ENCODE measurements at regions not wholly inside any gene's neighbourhood (a gene's known extent, or its start where the extent isn't known, plus 50 kb on each side); places are given as distances from the start of the nearest gene placed in this dataset.

DNA sequence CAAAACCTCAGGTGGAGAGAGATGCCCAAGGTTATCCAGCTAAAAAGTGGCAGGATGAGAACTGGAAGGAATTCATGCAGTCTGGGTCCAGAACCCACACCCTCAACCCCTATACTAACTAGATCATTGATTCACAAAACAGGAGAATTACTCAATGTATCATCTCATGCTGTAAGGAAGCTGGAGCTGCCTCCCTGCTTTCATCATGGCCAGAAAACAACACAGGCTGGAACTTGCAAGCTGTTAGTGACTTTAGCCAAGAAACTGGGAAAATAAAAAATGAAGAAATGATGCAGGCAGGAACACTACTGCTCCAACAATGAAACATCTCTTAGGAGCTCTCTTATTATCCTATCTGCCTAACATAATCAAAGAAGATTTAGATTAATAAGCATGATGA lies 619.8 kb upstream of the CELF2 start:
- H3K9me3 Mint-ChIP-seq (ENCODE audit: unreplicated experiment) = no peaks in the 10 kb centered on the region
- no peak overlapping the region for H2AFZ ChIP-seq (ENCODE audit: low read depth, low read length)
- H3K4me3 Mint-ChIP-seq (ENCODE audit: unreplicated experiment) = no peak overlapping the region
- H3K4me2 ChIP-seq (ENCODE audit: low read length) = no peak overlapping the region
- no peaks in the 10 kb centered on the region for H3K4me1 ChIP-seq (ENCODE audit: insufficient read depth, low read length)
- H3K4me1 Mint-ChIP-seq (ENCODE audit: low read depth, unreplicated experiment) = peaks cover 2% of the 10 kb centered on the region
- H4K20me1 ChIP-seq (ENCODE audit: insufficient read depth, low read length) = no peaks in the 10 kb centered on the region
- no peaks in the 10 kb centered on the region for H3K27me3 Mint-ChIP-seq (ENCODE audit: low read depth, unreplicated experiment)
- H3K9me3 ChIP-seq (ENCODE audit: insufficient read depth, low read depth, low read length) = no peaks in the 10 kb centered on the region
- no peaks in the 10 kb centered on the region for H3K36me3 Mint-ChIP-seq (ENCODE audit: low read depth, unreplicated experiment)
- FAIRE-seq (no peak), DNase-seq (ENCODE audit: low read depth) (no peak)
- no peak overlapping the region for H3K4me3 ChIP-seq (ENCODE audit: insufficient read depth, low read depth, low read length)
- H3K79me2 ChIP-seq (ENCODE audit: insufficient read depth, low read length) = no peaks in the 10 kb centered on the region
- H3K9ac ChIP-seq (ENCODE audit: low read length) = no peak overlapping the region
- H3K27ac Mint-ChIP-seq (ENCODE audit: unreplicated experiment) = no peak overlapping the region
- H3K27ac ChIP-seq (ENCODE audit: low read depth, low read length) = no peak overlapping the region
- TF ChIP-seq, protein P1, sequence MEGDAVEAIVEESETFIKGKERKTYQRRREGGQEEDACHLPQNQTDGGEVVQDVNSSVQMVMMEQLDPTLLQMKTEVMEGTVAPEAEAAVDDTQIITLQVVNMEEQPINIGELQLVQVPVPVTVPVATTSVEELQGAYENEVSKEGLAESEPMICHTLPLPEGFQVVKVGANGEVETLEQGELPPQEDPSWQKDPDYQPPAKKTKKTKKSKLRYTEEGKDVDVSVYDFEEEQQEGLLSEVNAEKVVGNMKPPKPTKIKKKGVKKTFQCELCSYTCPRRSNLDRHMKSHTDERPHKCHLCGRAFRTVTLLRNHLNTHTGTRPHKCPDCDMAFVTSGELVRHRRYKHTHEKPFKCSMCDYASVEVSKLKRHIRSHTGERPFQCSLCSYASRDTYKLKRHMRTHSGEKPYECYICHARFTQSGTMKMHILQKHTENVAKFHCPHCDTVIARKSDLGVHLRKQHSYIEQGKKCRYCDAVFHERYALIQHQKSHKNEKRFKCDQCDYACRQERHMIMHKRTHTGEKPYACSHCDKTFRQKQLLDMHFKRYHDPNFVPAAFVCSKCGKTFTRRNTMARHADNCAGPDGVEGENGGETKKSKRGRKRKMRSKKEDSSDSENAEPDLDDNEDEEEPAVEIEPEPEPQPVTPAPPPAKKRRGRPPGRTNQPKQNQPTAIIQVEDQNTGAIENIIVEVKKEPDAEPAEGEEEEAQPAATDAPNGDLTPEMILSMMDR (IDR thresholded peaks at IDR 0.05; ENCODE audit: insufficient read depth, low read depth, low read length) = no peak
- no peak for TF ChIP-seq EZH2 (IDR thresholded peaks at IDR 0.05; ENCODE audit: insufficient read depth, low read length)
- no peaks in the 10 kb centered on the region for H3K36me3 ChIP-seq (ENCODE audit: insufficient read depth, low read length)
- no peaks in the 10 kb centered on the region for H3K27me3 ChIP-seq (ENCODE audit: insufficient read depth, low read length)

DNA sequence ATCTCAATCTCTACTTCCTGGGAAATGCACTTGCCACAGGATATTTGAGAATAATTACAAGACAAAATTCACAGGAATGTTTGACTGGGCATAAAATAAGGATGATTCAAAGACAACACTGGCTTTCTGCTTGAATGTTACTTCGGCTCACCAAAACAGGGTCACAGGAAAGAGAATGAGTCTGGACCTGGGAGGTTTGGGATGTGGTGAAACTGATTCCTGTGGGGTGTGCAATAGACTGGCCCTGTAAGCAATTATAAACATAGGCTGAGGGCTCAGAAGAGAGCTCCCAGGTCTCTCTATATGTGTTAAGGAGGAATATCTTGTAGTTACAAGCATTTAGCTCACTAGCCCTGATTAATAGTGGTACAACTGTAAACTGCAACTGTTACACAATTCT lies 613.9 kb upstream of the CELF2 start:
- Histone ChIP-seq H3K27me3 (ENCODE audit: insufficient read depth, low read length) (no peaks in the 10 kb centered on the region), H3K27ac (ENCODE audit: low read depth, low read length) (no peak overlapping the region), H3K4me1 (ENCODE audit: insufficient read depth, low read length) (no peaks in the 10 kb centered on the region), H3K9ac (ENCODE audit: low read length) (no peak overlapping the region), H3K4me3 (ENCODE audit: insufficient read depth, low read depth, low read length) (no peak overlapping the region), H2AFZ (ENCODE audit: low read depth, low read length) (no peak overlapping the region), H3K79me2 (ENCODE audit: insufficient read depth, low read length) (no peaks in the 10 kb centered on the region), H3K4me2 (ENCODE audit: low read length) (no peak overlapping the region), H4K20me1 (ENCODE audit: insufficient read depth, low read length) (no peaks in the 10 kb centered on the region), H3K9me3 (ENCODE audit: insufficient read depth, low read depth, low read length) (no peaks in the 10 kb centered on the region), H3K36me3 (ENCODE audit: insufficient read depth, low read length) (no peaks in the 10 kb centered on the region)
- no peak for TF ChIP-seq EZH2 (IDR thresholded peaks at IDR 0.05; ENCODE audit: insufficient read depth, low read length)
- TF ChIP-seq, protein P1 (IDR thresholded peaks at IDR 0.05; ENCODE audit: insufficient read depth, low read depth, low read length) = no peak
- no peaks in the 10 kb centered on the region for H3K4me1 Mint-ChIP-seq (ENCODE audit: low read depth, unreplicated experiment)
- no peak for FAIRE-seq
- no peaks in the 10 kb centered on the region for H3K9me3 Mint-ChIP-seq (ENCODE audit: unreplicated experiment)
- no peak overlapping the region for H3K4me3 Mint-ChIP-seq (ENCODE audit: unreplicated experiment)
- H3K27me3 Mint-ChIP-seq (ENCODE audit: low read depth, unreplicated experiment) = peaks cover 4% of the 10 kb centered on the region
- DNase-seq (ENCODE audit: low read depth) = no peak
- no peaks in the 10 kb centered on the region for H3K36me3 Mint-ChIP-seq (ENCODE audit: low read depth, unreplicated experiment)
- H3K27ac Mint-ChIP-seq (ENCODE audit: unreplicated experiment) = no peak overlapping the region

DNA sequence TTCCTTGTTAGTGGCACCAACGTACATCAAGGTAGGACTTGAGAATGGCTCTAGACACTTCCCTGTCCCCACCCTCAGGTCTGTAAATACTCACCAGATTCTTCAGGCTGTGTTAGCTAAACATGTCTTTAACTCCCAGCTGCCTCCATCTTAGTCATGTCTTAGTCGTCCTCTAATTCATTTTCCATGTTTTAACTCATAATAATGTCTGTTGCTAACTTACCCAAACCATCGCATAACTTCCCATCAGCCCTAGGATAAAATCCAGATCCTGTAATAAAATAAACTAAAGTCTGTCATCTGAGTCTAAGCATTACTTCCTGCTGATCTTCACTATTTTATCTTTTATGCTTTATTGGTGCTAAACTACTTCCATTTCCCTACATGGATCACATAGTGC lies 600.0 kb upstream of the CELF2 start:
- DNase-seq (ENCODE audit: low read depth) = no peak
- H3K9me3 Mint-ChIP-seq (ENCODE audit: unreplicated experiment) = no peaks in the 10 kb centered on the region
- H3K4me3 ChIP-seq (ENCODE audit: insufficient read depth, low read depth, low read length) = no peak overlapping the region
- no peaks in the 10 kb centered on the region for H3K9me3 ChIP-seq (ENCODE audit: insufficient read depth, low read depth, low read length)
- no peak overlapping the region for H3K9ac ChIP-seq (ENCODE audit: low read length)
- no peak for FAIRE-seq
- no peaks in the 10 kb centered on the region for H3K27me3 Mint-ChIP-seq (ENCODE audit: low read depth, unreplicated experiment)
- no peak overlapping the region for H3K4me2 ChIP-seq (ENCODE audit: low read length)
- H3K36me3 Mint-ChIP-seq (ENCODE audit: low read depth, unreplicated experiment) = no peaks in the 10 kb centered on the region
- H3K79me2 ChIP-seq (ENCODE audit: insufficient read depth, low read length) = no peaks in the 10 kb centered on the region
- no peak overlapping the region for H3K27ac ChIP-seq (ENCODE audit: low read depth, low read length)
- no peaks in the 10 kb centered on the region for H3K36me3 ChIP-seq (ENCODE audit: insufficient read depth, low read length)
- TF ChIP-seq, protein P1 (IDR thresholded peaks at IDR 0.05; ENCODE audit: insufficient read depth, low read depth, low read length) = no peak
- TF ChIP-seq EZH2 (IDR thresholded peaks at IDR 0.05; ENCODE audit: insufficient read depth, low read length) = no peak
- H3K27ac Mint-ChIP-seq (ENCODE audit: unreplicated experiment) = no peak overlapping the region
- H4K20me1 ChIP-seq (ENCODE audit: insufficient read depth, low read length) = no peaks in the 10 kb centered on the region
- no peaks in the 10 kb centered on the region for H3K4me1 Mint-ChIP-seq (ENCODE audit: low read depth, unreplicated experiment)
- H3K27me3 ChIP-seq (ENCODE audit: insufficient read depth, low read length) = no peaks in the 10 kb centered on the region
- H2AFZ ChIP-seq (ENCODE audit: low read depth, low read length) = no peak overlapping the region
- H3K4me1 ChIP-seq (ENCODE audit: insufficient read depth, low read length) = no peaks in the 10 kb centered on the region
- H3K4me3 Mint-ChIP-seq (ENCODE audit: unreplicated experiment) = no peak overlapping the region
